ENCODE measurements at regions not wholly inside any gene's neighbourhood (a gene's known extent, or its start where the extent isn't known, plus 50 kb on each side); places are given as distances from the start of the nearest gene placed in this dataset.

GRCh38 chr12:105856048-105856405 lies 282.7 kb downstream of the NUAK1 start:
- no peak for DNase-seq (ENCODE audit: low read depth)
- no peak overlapping the region for H3K4me3 ChIP-seq (ENCODE audit: low read depth, low read length)
- in situ Hi-C loops (cut with HindIII; ENCODE audit: low sequenced_read_pairs): no loop called here
- no peak for TF ChIP-seq CTCF (IDR thresholded peaks at IDR 0.05; ENCODE audit: low read depth, low read length, missing control alignments)

- no peak overlapping the region for H3K4me3 ChIP-seq (ENCODE audit: low read depth, low read length)
- in situ Hi-C loops (cut with HindIII; ENCODE audit: low sequenced_read_pairs): no loop called here
- no peak for DNase-seq (ENCODE audit: low read depth)
- TF ChIP-seq CTCF (IDR thresholded peaks at IDR 0.05; ENCODE audit: low read depth, low read length, missing control alignments): no peak
These were observed 279.6 kb downstream of the NUAK1 start for GRCh38 chr12:105858981-105859710.

- DNase-seq (ENCODE audit: low read depth): no peak
- no peak for TF ChIP-seq CTCF (IDR thresholded peaks at IDR 0.05; ENCODE audit: low read depth, low read length, missing control alignments)
- H3K4me3 ChIP-seq (ENCODE audit: low read depth, low read length): no peak overlapping the region
- in situ Hi-C loops (cut with HindIII; ENCODE audit: low sequenced_read_pairs): no loop called here
These were observed 278.1 kb downstream of the NUAK1 start for GRCh38 chr12:105860561-105861207.

GRCh38 chr12:105861227-105861626 lies 277.5 kb downstream of the NUAK1 start:
- no peak for DNase-seq (ENCODE audit: low read depth)
- no peak for TF ChIP-seq CTCF (IDR thresholded peaks at IDR 0.05; ENCODE audit: low read depth, low read length, missing control alignments)
- H3K4me3 ChIP-seq (ENCODE audit: low read depth, low read length): no peak overlapping the region
- in situ Hi-C loops (cut with HindIII; ENCODE audit: low sequenced_read_pairs): no loop called here

DNA sequence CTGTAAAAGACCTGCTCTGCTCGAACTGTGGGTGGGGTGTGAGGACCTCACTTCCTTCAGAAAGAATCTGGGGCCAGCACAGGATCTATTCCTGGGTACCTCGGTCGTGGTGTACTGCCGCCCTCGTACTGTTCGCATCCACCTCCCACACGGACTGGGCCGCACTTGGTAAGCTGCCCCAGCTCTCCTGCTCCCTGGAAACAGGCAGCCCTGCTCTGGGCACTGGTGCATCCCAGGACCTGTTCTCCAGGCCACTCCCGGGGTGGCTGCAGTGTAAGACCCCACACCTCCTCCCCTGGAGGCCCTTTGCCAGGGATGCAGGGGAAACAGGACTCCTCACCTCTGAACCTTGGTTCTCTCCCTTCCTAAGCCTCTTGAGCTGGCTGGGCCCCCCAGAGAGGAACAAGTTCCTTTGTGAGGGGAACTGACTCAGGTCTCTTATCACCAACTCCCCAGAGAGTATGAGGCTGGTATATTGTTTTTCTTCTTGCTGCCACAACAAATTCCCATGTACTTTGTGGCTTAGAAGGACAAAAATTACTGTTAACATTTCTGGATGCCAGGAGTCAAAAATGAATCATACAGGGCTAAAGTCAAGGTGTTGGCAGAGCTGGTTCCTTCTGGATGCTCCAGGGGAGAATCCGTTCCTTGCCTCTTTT lies 276.5 kb downstream of the NUAK1 start:
- no peak overlapping the region for H3K4me3 ChIP-seq (ENCODE audit: low read depth, low read length)
- in situ Hi-C loops (cut with HindIII; ENCODE audit: low sequenced_read_pairs): no loop called here
- DNase-seq (ENCODE audit: low read depth): no peak
- no peak for TF ChIP-seq CTCF (IDR thresholded peaks at IDR 0.05; ENCODE audit: low read depth, low read length, missing control alignments)

GRCh38 chr12:105864316-105864715 lies 274.4 kb downstream of the NUAK1 start:
- DNase-seq (ENCODE audit: low read depth): no peak
- H3K4me3 ChIP-seq (ENCODE audit: low read depth, low read length): no peak overlapping the region
- no peak for TF ChIP-seq CTCF (IDR thresholded peaks at IDR 0.05; ENCODE audit: low read depth, low read length, missing control alignments)
- in situ Hi-C loops (cut with HindIII; ENCODE audit: low sequenced_read_pairs): no loop called here
